RCC 7860 (cell line): ENCODE measurements at regions not wholly inside any gene's neighbourhood (a gene's known extent, or its start where the extent isn't known, plus 50 kb on each side); places are given as distances from the start of the nearest gene placed in this dataset.

ENCODE experiments used
- DNase-seq: peaks from one replicate; pipeline ENCODE4 v3.0.0-alpha.2; 2015; ENCODE audit warnings: low spot score
- FAIRE-seq: peaks from 2 replicates; lab custom pipeline; 2012; peaks lifted over from hg19 to GRCh38; lab: Jason Lieb, UNC

- FAIRE-seq (no peak), DNase-seq (no peak)
Measured at GRCh38 chr2:239530749-239531316, 130.0 kb upstream of the HDAC4 start.

GRCh38 chr2:239529313-239530015, 128.6 kb upstream of the HDAC4 start:
- FAIRE-seq (no peak), DNase-seq (no peak)

- DNase-seq (no peak), FAIRE-seq (no peak)
Measured at GRCh38 chr2:239528883-239529282, 128.1 kb upstream of the HDAC4 start.

GRCh38 chr2:239528146-239528545, 127.3 kb upstream of the HDAC4 start:
- FAIRE-seq = no peak
- DNase-seq = no peak

GRCh38 chr2:239526666-239527415, 126.0 kb upstream of the HDAC4 start:
- FAIRE-seq = no peak

GRCh38 chr2:239526038-239526437, 125.2 kb upstream of the HDAC4 start:
- FAIRE-seq (no peak), DNase-seq (no peak)

More at GRCh38 chr2:239526666-239527415, 126.0 kb upstream of the HDAC4 start:
- no peak for DNase-seq

- FAIRE-seq (no peak), DNase-seq (no peak)
Measured at GRCh38 chr2:239523954-239524330, 123.1 kb upstream of the HDAC4 start.

- FAIRE-seq (no peak), DNase-seq (no peak)
Measured at GRCh38 chr2:239523147-239523953, 122.5 kb upstream of the HDAC4 start.

GRCh38 chr2:239522740-239523119, 121.9 kb upstream of the HDAC4 start:
- FAIRE-seq (no peak), DNase-seq (no peak)

GRCh38 chr2:239522002-239522739, 121.4 kb upstream of the HDAC4 start:
- FAIRE-seq = no peak
- DNase-seq = no peak

- DNase-seq = no peak
Measured at GRCh38 chr2:239521518-239521815, 120.6 kb upstream of the HDAC4 start.

GRCh38 chr2:239520811-239521517, 120.1 kb upstream of the HDAC4 start:
- DNase-seq = no peak
- no peak for FAIRE-seq

More at GRCh38 chr2:239521518-239521815, 120.6 kb upstream of the HDAC4 start:
- FAIRE-seq = no peak

- DNase-seq = no peak
- FAIRE-seq = no peak
Measured at GRCh38 chr2:239519921-239520585, 119.2 kb upstream of the HDAC4 start.

- no peak for DNase-seq
- no peak for FAIRE-seq
Measured at GRCh38 chr2:239519089-239519920, 118.5 kb upstream of the HDAC4 start.

- no peak for FAIRE-seq
- DNase-seq = no peak
Measured at GRCh38 chr2:239518286-239519088, 117.7 kb upstream of the HDAC4 start.

GRCh38 chr2:239517686-239518085, 116.9 kb upstream of the HDAC4 start:
- DNase-seq = no peak
- FAIRE-seq = no peak

- DNase-seq = no peak
- FAIRE-seq = no peak
Measured at GRCh38 chr2:239516954-239517305, 116.1 kb upstream of the HDAC4 start.
